IMR-90 (cell line): ENCODE measurements at regions not wholly inside any gene's neighbourhood (a gene's known extent, or its start where the extent isn't known, plus 50 kb on each side); places are given as distances from the start of the nearest gene placed in this dataset.

Experiments used
- ATAC-seq: fragments of 200-7000 bp; cut with Tn5 transposase; 2 replicates; pipeline ENCODE4 v1.9.1; 2020; ENCODE audit warnings: low read depth, mild to moderate bottlenecking, moderate library complexity
- BruUV-seq: library from RNA; stranded (reverse); fragments of 400-500 nt; replicated peaks from 2 replicates; lab custom pipeline; 2021; lab: Mats Ljungman, UMichigan
- CTCF ChIA-PET: fragments of 300-600 bp; formaldehyde crosslinking; extraction: SDS; loops from one replicate; lab custom pipeline; 2021; ENCODE audit warnings: antibody characterized with exemption; lab: Yijun Ruan, JAX
- POLR2A ChIA-PET: fragments of 300-600 bp; sonication (Branson Sonifier 250); formaldehyde crosslinking; loops from one replicate; lab custom pipeline; 2022; ENCODE audit warnings: antibody characterized with exemption; ENCODE audit not compliant: unreplicated experiment; lab: Charles Lee
- DNase-seq: peaks from one replicate; pipeline ENCODE4 v3.0.0; 2013
- H2AFZ ChIP-seq: replicated peaks from 2 replicates; pipeline ENCODE3; 2013; ENCODE audit warnings: low read length, mild to moderate bottlenecking; ENCODE audit not compliant: poor library complexity
- H2AK5ac ChIP-seq: 2 replicates; pipeline ENCODE4 v1.6.1; 2013; ENCODE audit warnings: low read depth, low read length, inconsistent platforms
- H2AK9ac ChIP-seq: replicated peaks from 2 replicates; pipeline ENCODE3; 2013; ENCODE audit warnings: mild to moderate bottlenecking, low read depth, low read length, moderate library complexity; ENCODE audit not compliant: poor library complexity
- H2BK120ac ChIP-seq: 2 replicates; pipeline ENCODE4 v1.6.1; 2013; ENCODE audit warnings: low read depth, low read length, inconsistent platforms
- H2BK15ac ChIP-seq: 3 replicates; pipeline ENCODE4 v1.6.1; 2013; ENCODE audit warnings: low read depth, low read length, inconsistent platforms
- H2BK20ac ChIP-seq: 2 replicates; pipeline ENCODE4 v1.6.1; 2013; ENCODE audit warnings: low read depth, mild to moderate bottlenecking, inconsistent platforms, low read length, moderate library complexity
- H2BK5ac ChIP-seq: 2 replicates; pipeline ENCODE4 v1.6.1; 2013; ENCODE audit warnings: mild to moderate bottlenecking, low read depth, low read length, inconsistent platforms; ENCODE audit not compliant: poor library complexity, severe bottlenecking
- H3K14ac ChIP-seq: replicated peaks from 2 replicates; pipeline ENCODE4 v1.6.1; 2013; ENCODE audit warnings: low read depth, low read length, inconsistent platforms
- H3K18ac ChIP-seq: 2 replicates; pipeline ENCODE4 v1.6.1; 2013; ENCODE audit warnings: low read depth, low read length, control low read depth
- H3K23ac ChIP-seq: 2 replicates; pipeline ENCODE4 v1.6.1; 2013; ENCODE audit warnings: low read depth, low read length, inconsistent platforms
- H3K27ac ChIP-seq: 2 replicates; pipeline ENCODE4 v1.5.1; 2013; ENCODE audit warnings: mild to moderate bottlenecking, control low read depth, low read length; ENCODE audit not compliant: insufficient read depth
- H3K27me3 ChIP-seq: 2 replicates; pipeline ENCODE4 v1.6.1; 2013; ENCODE audit warnings: low read length; ENCODE audit not compliant: control insufficient read depth, insufficient read depth
- H3K36me3 ChIP-seq: 2 replicates; pipeline ENCODE4 v1.6.1; 2013; ENCODE audit warnings: low read length, mixed read lengths; ENCODE audit not compliant: control insufficient read depth, insufficient read depth
- H3K4ac ChIP-seq: 2 replicates; pipeline ENCODE4 v1.6.1; 2013; ENCODE audit warnings: low read depth, low read length, inconsistent platforms
- H3K4me1 ChIP-seq: 2 replicates; pipeline ENCODE4 v1.6.1; 2013; ENCODE audit warnings: low read length, mixed read lengths; ENCODE audit not compliant: control insufficient read depth, insufficient read depth
- H3K4me2 ChIP-seq: 2 replicates; pipeline ENCODE4 v1.6.1; 2013; ENCODE audit warnings: low read depth, mild to moderate bottlenecking, control low read depth, low read length, moderate library complexity
- H3K4me3 ChIP-seq: 2 replicates; pipeline ENCODE4 v1.5.1; 2013; ENCODE audit warnings: low read depth, mild to moderate bottlenecking, control low read depth, low read length, moderate library complexity; ENCODE audit not compliant: insufficient read depth
- H3K56ac ChIP-seq: 2 replicates; pipeline ENCODE4 v1.6.1; 2013; ENCODE audit warnings: low read length, inconsistent platforms; ENCODE audit not compliant: insufficient read depth; ENCODE audit errors: extremely low read depth
- H3K79me1 ChIP-seq, 2 experiments: 2 replicates each; pipeline ENCODE4 v1.6.1; 2013; ENCODE audit warnings: low read length in 2 of 2, inconsistent platforms in 1 of 2, low read depth in 1 of 2
- H3K9ac ChIP-seq: 2 replicates; pipeline ENCODE4 v1.6.1; 2013; ENCODE audit warnings: low read depth, low read length, control low read depth
- H3K9me1 ChIP-seq: 2 replicates; pipeline ENCODE4 v1.6.1; 2013; ENCODE audit warnings: low read length, inconsistent platforms; ENCODE audit not compliant: insufficient read depth
- H3K9me3 ChIP-seq: 2 replicates; pipeline ENCODE4 v1.6.1; 2013; ENCODE audit warnings: low read length; ENCODE audit not compliant: control insufficient read depth, insufficient read depth
- H4K20me1 ChIP-seq: 2 replicates; pipeline ENCODE4 v1.6.1; 2013; ENCODE audit warnings: low read length, inconsistent platforms; ENCODE audit not compliant: insufficient read depth
- H4K5ac ChIP-seq: 2 replicates; pipeline ENCODE4 v1.6.1; 2013; ENCODE audit warnings: mild to moderate bottlenecking, low read depth, low read length, control low read depth
- H4K8ac ChIP-seq, 2 experiments: 2 replicates each; pipeline ENCODE4 v1.6.1; 2013; ENCODE audit warnings: low read depth in 2 of 2, low read length in 2 of 2, control low read depth in 1 of 2, inconsistent platforms in 1 of 2
- H4K91ac ChIP-seq: 2 replicates; pipeline ENCODE4 v1.6.1; 2013; ENCODE audit warnings: low read depth, low read length, inconsistent platforms; ENCODE audit not compliant: insufficient read depth
- BHLHE40 ChIP-seq: fragments of 150-350 bp; IDR thresholded peaks from 2 replicates; pipeline ENCODE4 v1.6.1; 2016; ENCODE audit warnings: mild to moderate bottlenecking, low read depth, low read length
- CEBPB ChIP-seq: IDR thresholded peaks from 2 replicates; pipeline ENCODE4 v1.6.1; 2012; ENCODE audit warnings: low read depth, low read length, improper control_type of control experiment
- CTCF ChIP-seq: conservative IDR thresholded peaks from 2 replicates; pipeline ENCODE4 v1.5.1; 2012; ENCODE audit warnings: mild to moderate bottlenecking, low read depth, low read length, improper control_type of control experiment
- ELK1 ChIP-seq: fragments of 150-350 bp; IDR thresholded peaks from 2 replicates; pipeline ENCODE4 v1.6.1; 2016; ENCODE audit warnings: low read depth, mild to moderate bottlenecking, low read length, moderate library complexity, borderline replicate concordance
- FOS ChIP-seq: fragments of 150-350 bp; IDR thresholded peaks from 2 replicates; pipeline ENCODE4 v1.6.1; 2016; ENCODE audit warnings: low read depth, low read length
- MAFK ChIP-seq: IDR thresholded peaks from 2 replicates; pipeline ENCODE4 v1.6.1; 2012; ENCODE audit warnings: low read depth, low read length, improper control_type of control experiment
- MAZ ChIP-seq: IDR thresholded peaks from 2 replicates; pipeline ENCODE4 v1.6.1; 2012; ENCODE audit warnings: low read depth, mild to moderate bottlenecking, low read length, improper control_type of control experiment, moderate library complexity, borderline replicate concordance
- MXI1 ChIP-seq: IDR thresholded peaks from 2 replicates; pipeline ENCODE4 v1.6.1; 2012; ENCODE audit warnings: low read depth, mild to moderate bottlenecking, low read length, moderate library complexity, borderline replicate concordance
- NFE2L2 ChIP-seq: fragments of 150-350 bp; IDR thresholded peaks from 2 replicates; pipeline ENCODE4 v1.6.1; 2016; ENCODE audit warnings: low read depth, mild to moderate bottlenecking, low read length
- POLR2A ChIP-seq: IDR thresholded peaks from 2 replicates; pipeline ENCODE4 v1.6.1; 2012; ENCODE audit warnings: mild to moderate bottlenecking, low read depth, low read length
- RCOR1 ChIP-seq: IDR thresholded peaks from 2 replicates; pipeline ENCODE4 v1.6.1; 2012; ENCODE audit warnings: mild to moderate bottlenecking, low read length, improper control_type of control experiment; ENCODE audit not compliant: insufficient replicate concordance
- RFX5 ChIP-seq: IDR thresholded peaks from 2 replicates; pipeline ENCODE4 v1.8.0; 2012; ENCODE audit warnings: low read depth, mild to moderate bottlenecking, low read length, moderate library complexity
- SMC3 ChIP-seq: fragments of 150-350 bp; IDR thresholded peaks from 2 replicates; pipeline ENCODE4 v1.6.1; 2016; ENCODE audit warnings: low read depth, mild to moderate bottlenecking, antibody characterized with exemption, low read length, moderate library complexity
- WGBS, 2 experiments: methylation state at CpG; one replicate each; pipeline versions ENCODE4 v1.1.5 to v1.1.7; 2013; ENCODE audit warnings: missing lambda C conversion rate in 2 of 2; ENCODE audit not compliant: insufficient read length in 1 of 2; ENCODE audit errors: extremely low coverage in 2 of 2; 5-methylcytosine and 5-hydroxymethylcytosine counted together
- dilution Hi-C: fragments of 300-500 bp; cut with HindIII; formaldehyde crosslinking; loops from one replicate; pipeline ENCODE4 v1.14.3; 2018; ENCODE audit warnings: low sequenced_read_pairs; ENCODE audit not compliant: unreplicated experiment
- in situ Hi-C: fragments of 300-500 bp; cut with MboI; formaldehyde crosslinking; loops from 3 replicates; pipeline ENCODE4 v1.14.3; 2019; ENCODE audit warnings: low sequenced_read_pairs, inconsistent platforms, mixed read lengths
- intact Hi-C: fragments of 100-400 bp; cut with micrococcal nuclease; formaldehyde crosslinking; loops from 2 replicates; pipeline ENCODE4 v1.10.0; 2022

GRCh38 chr2:167595021-167595420 lies 652.4 kb downstream of the STK39 start:
- Histone ChIP-seq H3K9ac (no peak overlapping the region), H2AK9ac (no peak overlapping the region), H2AK5ac (no peak overlapping the region), H2BK20ac (no peak overlapping the region), H3K9me3 (no peaks in the 10 kb centered on the region; the same call in 1 of the 2 replicates), H3K23ac (no peak overlapping the region), H3K36me3 (no peaks in the 10 kb centered on the region), H2AFZ (no peak overlapping the region), H4K20me1 (no peaks in the 10 kb centered on the region), H4K91ac (no peak overlapping the region), H3K4me1 (no peaks in the 10 kb centered on the region), H3K27ac (no peak overlapping the region), H3K79me1 (no peaks in the 10 kb centered on the region), H3K4ac (no peak overlapping the region), H4K8ac (no peak overlapping the region), H2BK15ac (no peak overlapping the region), H3K4me3 (no peak overlapping the region), H3K14ac (no peak overlapping the region), H3K18ac (no peak overlapping the region), H2BK120ac (no peak overlapping the region), H3K9me1 (no peaks in the 10 kb centered on the region), H3K56ac (no peak overlapping the region), H2BK5ac (no peak overlapping the region), H3K4me2 (no peak overlapping the region), H4K5ac (no peak overlapping the region), H3K27me3 (no peaks in the 10 kb centered on the region)
- DNase-seq: no peak
- dilution Hi-C loops (no loop called here), in situ Hi-C loops (no loop called here), intact Hi-C loops (no loop called here)
- ChIA-PET POLR2A (no interaction called here), CTCF (no interaction called here)
- TF ChIP-seq POLR2A (no peak), FOS (no peak), SMC3 (no peak), MAFK (no peak), ELK1 (no peak), MXI1 (no peak), CEBPB (no peak), RFX5 (no peak), BHLHE40 (no peak), RCOR1 (no peak), MAZ (no peak), NFE2L2 (no peak), CTCF (no peak)
- BruUV-seq: no TSS peak
- no CpG with 5 or more reads among the region's 3 CpGs for WGBS, 2 experiments
- no peak for ATAC-seq
